Thyroid gland (tissue), 4 donors: ENCODE measurements at regions not wholly inside any gene's neighbourhood (a gene's known extent, or its start where the extent isn't known, plus 50 kb on each side); places are given as distances from the start of the nearest gene placed in this dataset.

ENCODE experiments used
- DNase-seq, 2 donors: peaks; one replicate each; pipeline ENCODE4 v3.0.0-alpha.2; 2019
- H3K27ac ChIP-seq, 3 donors: fragments of 200-600 bp; sonication (generic); 1 replicate in 2 of 3; 2 replicates in 1 of 3; pipeline ENCODE4 v1.5.1; 2016 to 2019; ENCODE audit warnings: mild to moderate bottlenecking in 1 of 3, moderate library complexity in 1 of 3
- H3K27me3 ChIP-seq: fragments of 200-600 bp; sonication (generic); one replicate; pipeline ENCODE4 v1.5.1; 2019
- H3K36me3 ChIP-seq, 2 donors: fragments of 200-600 bp; sonication (generic); one replicate each; pipeline ENCODE4 v1.5.1; 2016 to 2019
- H3K4me1 ChIP-seq, 2 donors: fragments of 200-600 bp; sonication (generic); one replicate each; pipeline ENCODE4 v1.5.1; 2017 to 2019
- H3K4me3 ChIP-seq, 3 donors: fragments of 200-600 bp; sonication (generic); replicated peaks in 1 of 3; 1 replicate in 2 of 3; 2 replicates in 1 of 3; pipeline ENCODE4 v1.5.1; 2016; ENCODE audit warnings: mild to moderate bottlenecking in 1 of 3
- H3K9me3 ChIP-seq: fragments of 200-600 bp; sonication (generic); one replicate; pipeline ENCODE4 v1.5.1; 2017
- CTCF ChIP-seq, 6 experiments: fragments of 200-600 bp in 3 of 6; fragments of 450-650 bp in 3 of 6; sonication (generic) in 3 of 6; IDR thresholded peaks; one replicate each; pipeline ENCODE4 v1.5.1; 2016 to 2019; ENCODE audit warnings: antibody characterized with exemption in 6 of 6, mild to moderate bottlenecking in 2 of 6, inconsistent platforms in 1 of 6, moderate library complexity in 1 of 6
- POLR2A ChIP-seq, 2 donors: fragments of 450-650 bp; IDR thresholded peaks; one replicate each; pipeline ENCODE4 v1.6.1; 2017; ENCODE audit warnings: antibody characterized with exemption in 2 of 2, mild to moderate bottlenecking in 2 of 2, moderate library complexity in 1 of 2
- WGBS, 2 donors: methylation state at CpG; one replicate each; pipeline ENCODE4 v1.1.5; 2017; 5-methylcytosine and 5-hydroxymethylcytosine counted together
- intact Hi-C: fragments of 100-400 bp; cut with DNase I; formaldehyde crosslinking; loops from one replicate; pipeline ENCODE4 v1.15.1; 2023

GRCh38 chr20:51091406-51092195, 68.7 kb upstream of the KCNG1 start:
- TF ChIP-seq POLR2A (IDR thresholded peaks at IDR 0.05) (no peak), CTCF (IDR thresholded peaks at IDR 0.05) (no peak)
- no peak overlapping the region for H3K27ac ChIP-seq
- intact Hi-C loops: no loop called here
- H3K27me3 ChIP-seq: no peaks in the 10 kb centered on the region
- DNase-seq: no peak
- H3K4me1 ChIP-seq: no peaks in the 10 kb centered on the region
- no peak overlapping the region for H3K4me3 ChIP-seq
- no peaks in the 10 kb centered on the region for H3K9me3 ChIP-seq
- H3K36me3 ChIP-seq: no peaks in the 10 kb centered on the region
- 34 to 36% methylated on average over 12 of the region's 12 CpGs for WGBS, 2 donors

DNA sequence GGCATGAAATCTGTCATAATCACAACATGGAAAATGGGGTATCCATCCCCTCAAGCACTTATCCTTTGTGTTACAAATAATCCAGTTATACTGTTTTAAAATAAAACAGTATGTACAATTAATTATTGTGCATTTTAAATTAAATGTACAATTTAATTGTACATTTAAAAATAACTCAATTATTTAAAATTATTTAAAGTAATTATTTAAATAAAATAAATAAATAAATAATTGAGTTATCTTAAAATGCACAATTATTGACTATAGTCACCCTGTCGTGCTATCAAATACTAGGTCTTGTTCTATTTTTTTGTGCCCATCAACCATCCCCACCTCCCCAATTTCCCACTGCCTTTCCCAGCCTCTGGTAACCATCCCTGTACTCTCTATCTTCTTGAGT, 66.9 kb upstream of the KCNG1 start:
- no peaks in the 10 kb centered on the region for H3K27me3 ChIP-seq
- no peak overlapping the region for H3K4me3 ChIP-seq
- no peaks in the 10 kb centered on the region for H3K36me3 ChIP-seq
- 92 to 95% methylated on average over 1 of the region's 1 CpG for WGBS, 2 donors
- TF ChIP-seq POLR2A (IDR thresholded peaks at IDR 0.05): no peak
- no peak for TF ChIP-seq CTCF (IDR thresholded peaks at IDR 0.05)
- intact Hi-C loops: no loop called here
- H3K27ac ChIP-seq: no peak overlapping the region
- no peaks in the 10 kb centered on the region for H3K9me3 ChIP-seq
- no peaks in the 10 kb centered on the region for H3K4me1 ChIP-seq
- DNase-seq: no peak

DNA sequence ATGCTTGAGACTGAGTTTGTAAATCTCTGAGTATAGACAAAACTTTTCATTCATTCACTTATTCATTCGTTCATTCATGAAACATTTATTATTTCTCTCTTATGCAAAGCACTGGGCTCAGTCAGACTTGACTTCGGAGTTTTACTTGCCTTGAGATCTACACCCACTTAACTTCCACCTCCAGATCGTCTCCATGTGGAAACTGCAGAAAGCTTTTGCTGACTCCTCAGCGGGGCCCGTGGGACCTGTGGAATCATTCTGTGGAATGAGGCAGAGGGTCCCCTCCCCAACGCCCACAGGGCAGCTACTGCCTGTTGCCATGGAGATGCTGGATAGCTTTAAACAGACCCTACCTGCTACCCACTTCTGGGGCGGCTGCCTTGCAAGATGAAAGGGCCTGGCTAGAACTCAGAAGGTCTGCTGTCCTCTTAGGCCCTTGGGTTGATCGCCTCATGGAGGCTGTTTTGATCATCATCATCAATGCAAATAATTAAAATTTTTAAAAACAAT, 66.4 kb upstream of the KCNG1 start:
- DNase-seq: no peak
- H3K27me3 ChIP-seq: no peaks in the 10 kb centered on the region
- 60 to 68% methylated on average over 8 of the region's 8 CpGs for WGBS, 2 donors
- no peaks in the 10 kb centered on the region for H3K4me1 ChIP-seq
- H3K9me3 ChIP-seq: no peaks in the 10 kb centered on the region
- H3K4me3 ChIP-seq: no peak overlapping the region
- TF ChIP-seq POLR2A (IDR thresholded peaks at IDR 0.05): no peak
- TF ChIP-seq CTCF (IDR thresholded peaks at IDR 0.05): no peak
- no peaks in the 10 kb centered on the region for H3K36me3 ChIP-seq
- intact Hi-C loops: no loop called here
- no peak overlapping the region for H3K27ac ChIP-seq

DNA sequence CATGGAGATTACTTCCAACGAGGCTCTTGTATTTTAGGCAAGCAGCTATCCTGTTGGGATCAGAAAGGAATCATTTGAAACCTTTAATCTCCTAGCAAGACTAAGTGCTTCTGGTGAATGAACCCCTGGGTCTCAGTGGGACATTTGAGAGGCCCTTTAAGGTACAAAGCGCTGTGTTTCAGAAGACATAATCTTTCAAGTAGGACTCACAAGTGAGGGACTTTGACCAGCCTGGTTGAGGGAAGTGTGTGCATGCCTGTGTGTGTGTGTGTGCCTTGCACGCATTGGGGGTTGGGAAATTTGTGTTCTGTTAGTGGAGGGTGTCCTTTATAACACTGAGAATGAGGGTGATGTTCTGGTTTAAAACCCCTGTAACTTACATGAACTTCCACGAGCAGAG, 64.4 kb upstream of the KCNG1 start:
- Histone ChIP-seq H3K4me1 (no peaks in the 10 kb centered on the region), H3K4me3 (no peak overlapping the region), H3K27ac (no peak overlapping the region), H3K9me3 (no peaks in the 10 kb centered on the region), H3K27me3 (no peaks in the 10 kb centered on the region), H3K36me3 (no peaks in the 10 kb centered on the region)
- DNase-seq: no peak
- no peak for TF ChIP-seq POLR2A (IDR thresholded peaks at IDR 0.05)
- 20 to 22% methylated on average over 4 of the region's 4 CpGs for whole genome bisulfite sequencing, 2 donors
- intact Hi-C loops: no loop called here

DNA sequence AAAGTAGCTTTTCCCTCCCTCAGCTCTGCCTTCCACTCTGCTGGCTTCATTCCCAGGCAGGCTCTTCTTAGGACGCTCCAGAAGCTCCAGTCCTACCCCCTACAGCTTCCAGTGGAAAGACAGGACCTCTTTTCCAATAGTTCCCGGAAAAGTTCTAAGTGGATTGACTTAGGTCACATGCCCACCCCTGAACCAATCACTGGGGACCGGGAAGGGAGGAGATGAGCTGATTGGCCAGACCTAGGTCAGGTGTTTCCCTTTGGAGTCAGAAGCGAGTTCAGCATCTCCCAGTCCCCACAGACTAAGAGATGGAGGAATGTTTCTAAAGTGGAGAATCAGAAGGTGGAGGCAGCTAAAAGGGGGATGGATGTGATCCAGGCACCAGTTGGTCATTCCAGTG, 62.9 kb upstream of the KCNG1 start:
- Histone ChIP-seq H3K27me3 (no peaks in the 10 kb centered on the region), H3K4me1 (no peaks in the 10 kb centered on the region), H3K27ac (no peak overlapping the region), H3K9me3 (no peaks in the 10 kb centered on the region), H3K4me3 (no peak overlapping the region), H3K36me3 (no peaks in the 10 kb centered on the region)
- DNase-seq: no peak
- intact Hi-C loops: no loop called here
- TF ChIP-seq POLR2A (IDR thresholded peaks at IDR 0.05) (no peak), CTCF (IDR thresholded peaks at IDR 0.05) (no peak)
- WGBS, 2 donors: 78 to 89% methylated on average over 4 of the region's 4 CpGs
